NCI-H345 (cell line): ENCODE measurements at regions not wholly inside any gene's neighbourhood (a gene's known extent, or its start where the extent isn't known, plus 50 kb on each side); places are given as distances from the start of the nearest gene placed in this dataset.
"Not testable (repeated sequence)": the region's sequence is repeated elsewhere in the genome, so short reads cannot be mapped to it uniquely, and the experiment has no call there.

Experiments
- DNase-seq: peaks from one replicate; lab custom pipeline; 2025; lab: John Stamatoyannopoulos, UW

GRCh38 chr6:20341096-20341495 is 60.6 kb upstream of the E2F3 start:
- no peak for DNase-seq

DNA sequence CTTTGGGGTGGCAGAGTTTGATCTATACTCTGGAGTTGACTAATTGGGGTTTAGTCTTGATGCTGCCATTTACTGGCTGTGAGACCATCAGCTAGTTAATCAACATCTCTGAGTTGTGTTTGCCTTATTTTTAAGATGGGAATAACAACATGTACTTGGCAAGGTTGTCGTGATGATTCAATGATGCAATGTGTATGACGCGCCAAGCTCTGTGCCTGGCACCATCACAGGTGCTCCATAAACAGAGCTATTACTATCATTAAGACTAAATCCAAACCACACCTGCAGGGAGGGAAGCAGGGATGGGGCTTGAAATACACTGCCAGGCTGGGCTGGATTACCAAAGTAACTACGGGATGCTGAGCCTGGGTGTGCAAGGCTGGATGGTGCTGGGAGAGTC is 60.1 kb upstream of the E2F3 start:
- no peak for DNase-seq

DNA sequence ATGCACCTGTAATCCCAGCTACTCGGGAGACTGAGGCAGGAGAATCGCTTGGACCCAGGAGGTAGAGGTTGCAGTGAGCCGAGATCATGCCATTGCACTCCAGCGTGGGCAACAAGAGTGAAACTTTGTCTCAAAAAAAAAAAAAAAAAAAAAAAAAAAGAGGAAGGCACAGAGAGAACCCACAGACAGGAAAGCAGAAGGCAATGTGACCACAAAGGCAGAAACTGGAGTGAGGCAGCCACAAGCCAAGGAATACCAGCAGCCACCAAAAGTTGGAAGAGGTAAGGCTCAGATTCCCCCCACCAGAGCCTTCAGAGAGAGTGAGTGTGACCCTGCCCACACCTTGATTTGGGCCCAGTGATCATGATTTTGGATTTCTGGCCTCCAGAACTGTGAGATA is 54.7 kb upstream of the E2F3 start:
- DNase-seq: not testable (repeated sequence)

DNA sequence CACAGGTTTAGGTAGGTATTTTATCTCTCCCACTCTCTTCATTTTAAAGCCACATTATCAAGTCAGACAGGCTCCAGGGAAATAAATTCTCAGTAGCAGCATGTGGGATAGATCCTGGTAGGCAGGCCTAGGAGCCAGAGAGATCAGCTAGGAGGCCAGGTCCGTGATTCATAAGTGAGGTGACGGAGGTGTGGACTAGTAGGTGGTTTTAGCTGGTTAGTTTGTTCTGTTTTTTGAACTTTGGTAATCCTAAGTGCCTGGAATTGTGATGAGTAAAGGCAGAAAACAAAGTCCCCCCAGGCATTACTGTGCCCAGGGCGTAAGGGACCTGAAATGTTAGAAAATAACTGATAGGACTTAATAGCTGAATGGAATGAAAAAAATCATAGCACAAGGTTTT is 53.6 kb upstream of the E2F3 start:
- no peak for DNase-seq

DNA sequence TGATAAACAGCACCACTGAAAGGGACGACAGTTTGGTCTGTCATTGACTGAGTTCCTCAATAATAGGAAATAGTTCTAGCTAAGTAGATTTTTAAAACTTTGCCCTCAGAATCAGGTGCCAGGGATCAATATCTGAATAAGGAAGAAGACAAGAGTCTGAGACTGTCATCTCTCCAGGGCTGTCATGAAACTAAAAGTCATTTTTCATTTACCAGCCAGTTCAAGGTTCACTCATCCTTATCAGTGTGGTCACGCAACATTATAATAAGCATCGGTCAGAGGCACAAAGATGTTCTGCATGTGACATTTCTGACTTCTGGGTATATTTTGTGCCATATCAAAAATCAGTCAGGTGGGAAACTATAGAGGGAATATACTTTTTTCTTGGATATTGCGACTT is 52.5 kb upstream of the E2F3 start:
- DNase-seq: no peak

DNA sequence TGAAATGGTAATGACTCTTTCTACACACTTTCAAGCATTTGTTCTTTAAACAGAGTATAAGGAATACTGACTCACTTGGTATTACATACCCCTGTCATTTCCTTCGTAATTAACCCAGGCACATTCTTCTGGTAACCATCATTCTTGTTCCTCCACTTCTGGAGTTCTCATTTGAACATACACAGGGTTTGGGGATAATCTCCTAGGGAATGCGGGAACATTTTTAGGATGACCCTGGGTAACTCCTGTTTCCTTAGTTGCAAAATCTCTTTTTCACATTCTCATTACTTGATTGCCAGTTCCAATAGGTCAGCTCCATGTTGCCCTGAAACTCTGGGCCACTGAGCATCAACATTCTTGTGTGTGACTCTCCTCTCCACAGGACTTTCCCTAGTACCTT is 51.5 kb upstream of the E2F3 start:
- DNase-seq: no peak

DNA sequence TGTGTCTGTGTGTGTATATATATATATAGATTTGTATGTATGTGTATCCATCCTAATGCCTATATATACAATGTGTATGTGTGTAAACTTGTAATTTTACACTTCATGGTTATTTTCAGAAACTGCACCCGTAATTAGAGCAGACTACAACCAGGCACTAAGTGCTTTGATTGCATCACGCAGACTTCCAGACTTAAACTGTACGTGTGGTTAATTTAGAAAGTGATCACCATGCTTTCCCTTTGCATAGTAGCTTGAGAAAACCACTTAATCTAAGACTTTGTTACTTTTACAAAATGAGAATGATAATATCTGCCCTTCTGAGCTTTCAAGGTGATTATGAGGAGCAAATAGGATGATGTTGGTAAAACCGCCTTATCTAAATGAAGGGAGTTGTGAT is 50.1 kb upstream of the E2F3 start:
- DNase-seq: no peak
